ENCODE measurements at regions not wholly inside any gene's neighbourhood (a gene's known extent, or its start where the extent isn't known, plus 50 kb on each side); places are given as distances from the start of the nearest gene placed in this dataset.

DNA sequence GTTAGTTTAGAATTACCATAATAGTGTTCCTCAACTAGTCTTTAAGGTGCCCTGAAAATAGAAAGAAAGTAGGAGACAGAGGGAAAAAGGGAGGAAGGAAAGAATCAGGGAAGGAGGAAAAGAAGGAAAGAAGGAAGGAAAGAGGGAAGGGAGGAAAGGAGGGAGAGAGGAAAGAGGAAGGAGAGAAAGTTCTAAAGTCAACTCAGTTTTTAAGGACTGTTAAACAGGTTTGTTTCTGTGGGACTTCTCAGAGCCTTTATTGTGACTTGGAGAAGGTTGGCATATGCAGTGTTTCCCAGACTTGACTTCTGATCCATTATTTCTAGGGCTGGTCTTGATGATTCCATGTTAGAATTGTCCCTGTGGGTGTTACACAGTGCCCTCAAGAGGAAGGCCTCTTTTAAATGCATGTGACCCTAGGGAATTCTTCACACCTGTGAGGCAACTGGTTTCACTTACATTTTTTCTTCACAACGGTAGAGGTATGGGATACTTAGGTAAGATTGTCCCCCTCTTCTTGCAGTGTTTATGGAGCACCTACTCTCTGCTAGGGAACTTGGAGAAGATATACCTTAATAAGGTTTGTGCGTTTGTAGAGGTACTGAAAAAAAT, 132.7 kb upstream of the GMDS start:
- TF ChIP-seq, protein P1, sequence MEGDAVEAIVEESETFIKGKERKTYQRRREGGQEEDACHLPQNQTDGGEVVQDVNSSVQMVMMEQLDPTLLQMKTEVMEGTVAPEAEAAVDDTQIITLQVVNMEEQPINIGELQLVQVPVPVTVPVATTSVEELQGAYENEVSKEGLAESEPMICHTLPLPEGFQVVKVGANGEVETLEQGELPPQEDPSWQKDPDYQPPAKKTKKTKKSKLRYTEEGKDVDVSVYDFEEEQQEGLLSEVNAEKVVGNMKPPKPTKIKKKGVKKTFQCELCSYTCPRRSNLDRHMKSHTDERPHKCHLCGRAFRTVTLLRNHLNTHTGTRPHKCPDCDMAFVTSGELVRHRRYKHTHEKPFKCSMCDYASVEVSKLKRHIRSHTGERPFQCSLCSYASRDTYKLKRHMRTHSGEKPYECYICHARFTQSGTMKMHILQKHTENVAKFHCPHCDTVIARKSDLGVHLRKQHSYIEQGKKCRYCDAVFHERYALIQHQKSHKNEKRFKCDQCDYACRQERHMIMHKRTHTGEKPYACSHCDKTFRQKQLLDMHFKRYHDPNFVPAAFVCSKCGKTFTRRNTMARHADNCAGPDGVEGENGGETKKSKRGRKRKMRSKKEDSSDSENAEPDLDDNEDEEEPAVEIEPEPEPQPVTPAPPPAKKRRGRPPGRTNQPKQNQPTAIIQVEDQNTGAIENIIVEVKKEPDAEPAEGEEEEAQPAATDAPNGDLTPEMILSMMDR (IDR thresholded peaks at IDR 0.05) = no peak
- no peak for TF ChIP-seq POLR2A (IDR thresholded peaks at IDR 0.05)

Data from adrenal gland (tissue), 5 donors.